BJ (cell line): ENCODE measurements at regions not wholly inside any gene's neighbourhood (a gene's known extent, or its start where the extent isn't known, plus 50 kb on each side); places are given as distances from the start of the nearest gene placed in this dataset.

ENCODE experiments used
- CTCF ChIA-PET: fragments of 350-600 bp; formaldehyde crosslinking; extraction: SDS; loops from one replicate; lab custom pipeline; 2021; ENCODE audit warnings: antibody characterized with exemption, inconsistent platforms; lab: Yijun Ruan, JAX
- POLR2A ChIA-PET: fragments of 300-600 bp; sonication (Branson Sonifier 250); formaldehyde crosslinking; extraction: SDS; loops from one replicate; lab custom pipeline; 2021; ENCODE audit warnings: antibody characterized with exemption; lab: Charles Lee
- DNase-seq: peaks from one replicate; pipeline ENCODE4 v3.0.0-alpha.2; 2011; ENCODE audit warnings: low read depth
- H3K27me3 ChIP-seq: 2 replicates; pipeline ENCODE4 v1.6.0; 2011; ENCODE audit warnings: low read length; ENCODE audit not compliant: control insufficient read depth, insufficient read depth
- H3K36me3 ChIP-seq: 2 replicates; pipeline ENCODE4 v1.5.1; 2011; ENCODE audit warnings: low read length; ENCODE audit not compliant: control insufficient read depth, insufficient read depth
- H3K4me3 ChIP-seq: 2 replicates; pipeline ENCODE4 v1.5.1; 2011; ENCODE audit warnings: low read depth, mild to moderate bottlenecking, control low read depth, low read length
- CTCF ChIP-seq: IDR thresholded peaks from 2 replicates; pipeline ENCODE4 v1.5.1; 2011; ENCODE audit warnings: low read depth, mild to moderate bottlenecking, control low read depth, inconsistent platforms, low read length, moderate library complexity; ENCODE audit not compliant: insufficient read depth

GRCh38 chr7:19574131-19574530 lies 134.7 kb downstream of the POLR1F start:
- ChIA-PET POLR2A (no interaction called here), CTCF (no interaction called here)
- no peak for TF ChIP-seq CTCF
- Histone ChIP-seq H3K36me3 (no peaks in the 10 kb centered on the region), H3K27me3 (no peaks in the 10 kb centered on the region), H3K4me3 (no peak overlapping the region)
- DNase-seq, result no peak

- CTCF ChIA-PET, result no interaction called here
- DNase-seq, result no peak
- no peaks in the 10 kb centered on the region for H3K27me3 ChIP-seq
- TF ChIP-seq CTCF, result no peak
- H3K36me3 ChIP-seq, result no peaks in the 10 kb centered on the region
- POLR2A ChIA-PET, result no interaction called here
- H3K4me3 ChIP-seq, result no peak overlapping the region
Observed at GRCh38 chr7:19572566-19572965, 136.3 kb downstream of the POLR1F start.

GRCh38 chr7:19567011-19567410 lies 141.8 kb downstream of the POLR1F start:
- no peaks in the 10 kb centered on the region for H3K27me3 ChIP-seq
- no peaks in the 10 kb centered on the region for H3K36me3 ChIP-seq
- no peak for DNase-seq
- H3K4me3 ChIP-seq, result no peak overlapping the region
- no peak for TF ChIP-seq CTCF
- ChIA-PET POLR2A (no interaction called here), CTCF (no interaction called here)

- DNase-seq, result no peak
- TF ChIP-seq CTCF, result no peak
- no peaks in the 10 kb centered on the region for H3K36me3 ChIP-seq
- CTCF ChIA-PET, result no interaction called here
- H3K4me3 ChIP-seq, result no peak overlapping the region
- no peaks in the 10 kb centered on the region for H3K27me3 ChIP-seq
- POLR2A ChIA-PET, result no interaction called here
Observed at GRCh38 chr7:19565602-19566001, 143.2 kb downstream of the POLR1F start.

- ChIA-PET POLR2A (no interaction called here), CTCF (no interaction called here)
- Histone ChIP-seq H3K36me3 (no peaks in the 10 kb centered on the region), H3K4me3 (no peak overlapping the region), H3K27me3 (no peaks in the 10 kb centered on the region)
- no peak for DNase-seq
- no peak for TF ChIP-seq CTCF
Observed at GRCh38 chr7:19561121-19561805, 147.6 kb downstream of the POLR1F start.
